ENCODE measurements at regions not wholly inside any gene's neighbourhood (a gene's known extent, or its start where the extent isn't known, plus 50 kb on each side); places are given as distances from the start of the nearest gene placed in this dataset.

- no peak for DNase-seq (ENCODE audit: low read depth in 2 of 2, low spot score in 1 of 2)
Measured at GRCh38 chr7:25391961-25392587, 163.8 kb upstream of the NPVF start.

GRCh38 chr7:25392588-25393338 is 164.5 kb upstream of the NPVF start:
- no peak for DNase-seq (ENCODE audit: low read depth in 2 of 2, low spot score in 1 of 2)

- DNase-seq (ENCODE audit: low read depth in 2 of 2, low spot score in 1 of 2) = no peak
Measured at GRCh38 chr7:25395976-25396375, 167.7 kb upstream of the NPVF start.

GRCh38 chr7:25396668-25397067 is 168.4 kb upstream of the NPVF start:
- no peak for DNase-seq (ENCODE audit: low read depth in 2 of 2, low spot score in 1 of 2)

GRCh38 chr7:25398418-25398817 is 170.1 kb upstream of the NPVF start:
- no peak for DNase-seq (ENCODE audit: low read depth in 2 of 2, low spot score in 1 of 2)

GRCh38 chr7:25399000-25399750 is 170.9 kb upstream of the NPVF start:
- DNase-seq (ENCODE audit: low read depth in 2 of 2, low spot score in 1 of 2) = no peak

- DNase-seq (ENCODE audit: low read depth in 2 of 2, low spot score in 1 of 2) = no peak
Measured at GRCh38 chr7:25402532-25402931, 174.2 kb upstream of the NPVF start.

GRCh38 chr7:25405736-25406135 is 177.4 kb upstream of the NPVF start:
- DNase-seq (ENCODE audit: low read depth in 2 of 2, low spot score in 1 of 2) = no peak

- DNase-seq (ENCODE audit: low read depth in 2 of 2, low spot score in 1 of 2) = no peak
Measured at GRCh38 chr7:25407053-25407452, 178.8 kb upstream of the NPVF start.

GRCh38 chr7:25408012-25408687 is 179.9 kb upstream of the NPVF start:
- DNase-seq (ENCODE audit: low read depth in 2 of 2, low spot score in 1 of 2) = no peak

GRCh38 chr7:25408876-25409275 is 180.6 kb upstream of the NPVF start:
- DNase-seq (ENCODE audit: low read depth in 2 of 2, low spot score in 1 of 2) = no peak

- no peak for DNase-seq (ENCODE audit: low read depth in 2 of 2, low spot score in 1 of 2)
Measured at GRCh38 chr7:25409897-25410636, 181.8 kb upstream of the NPVF start.

GRCh38 chr7:25420771-25421170 is 192.5 kb upstream of the NPVF start:
- no peak for DNase-seq (ENCODE audit: low read depth in 2 of 2, low spot score in 1 of 2)

- no peak for DNase-seq (ENCODE audit: low read depth in 2 of 2, low spot score in 1 of 2)
Measured at GRCh38 chr7:25424113-25424512, 195.8 kb upstream of the NPVF start.

GRCh38 chr7:25424855-25425254 is 196.6 kb upstream of the NPVF start:
- DNase-seq (ENCODE audit: low read depth in 2 of 2, low spot score in 1 of 2) = no peak

- no peak for DNase-seq (ENCODE audit: low read depth in 2 of 2, low spot score in 1 of 2)
Measured at GRCh38 chr7:25427721-25428120, 199.4 kb upstream of the NPVF start.

- DNase-seq (ENCODE audit: low read depth in 2 of 2, low spot score in 1 of 2) = no peak
Measured at GRCh38 chr7:25429731-25430130, 201.4 kb upstream of the NPVF start.

GRCh38 chr7:25430200-25430931 is 202.1 kb upstream of the NPVF start:
- no peak for DNase-seq (ENCODE audit: low read depth in 2 of 2, low spot score in 1 of 2)

GRCh38 chr7:25431956-25432450 is 203.7 kb upstream of the NPVF start:
- no peak for DNase-seq (ENCODE audit: low read depth in 2 of 2, low spot score in 1 of 2)

- no peak for DNase-seq (ENCODE audit: low read depth in 2 of 2, low spot score in 1 of 2)
Measured at GRCh38 chr7:25432807-25433206, 204.5 kb upstream of the NPVF start.
